Activated effector memory CD4-positive, alpha-beta T cell treated with Interleukin-2 at 50 U/mL for 16 hours (primary cell): ENCODE measurements at regions not wholly inside any gene's neighbourhood (a gene's known extent, or its start where the extent isn't known, plus 50 kb on each side); places are given as distances from the start of the nearest gene placed in this dataset.
"Not testable (repeated sequence)": the region's sequence is repeated elsewhere in the genome, so short reads cannot be mapped to it uniquely, and the experiment has no call there.

ENCODE experiments used
- DNase-seq: peaks from one replicate; pipeline ENCODE4 v3.0.0-alpha.2; 2020

DNA sequence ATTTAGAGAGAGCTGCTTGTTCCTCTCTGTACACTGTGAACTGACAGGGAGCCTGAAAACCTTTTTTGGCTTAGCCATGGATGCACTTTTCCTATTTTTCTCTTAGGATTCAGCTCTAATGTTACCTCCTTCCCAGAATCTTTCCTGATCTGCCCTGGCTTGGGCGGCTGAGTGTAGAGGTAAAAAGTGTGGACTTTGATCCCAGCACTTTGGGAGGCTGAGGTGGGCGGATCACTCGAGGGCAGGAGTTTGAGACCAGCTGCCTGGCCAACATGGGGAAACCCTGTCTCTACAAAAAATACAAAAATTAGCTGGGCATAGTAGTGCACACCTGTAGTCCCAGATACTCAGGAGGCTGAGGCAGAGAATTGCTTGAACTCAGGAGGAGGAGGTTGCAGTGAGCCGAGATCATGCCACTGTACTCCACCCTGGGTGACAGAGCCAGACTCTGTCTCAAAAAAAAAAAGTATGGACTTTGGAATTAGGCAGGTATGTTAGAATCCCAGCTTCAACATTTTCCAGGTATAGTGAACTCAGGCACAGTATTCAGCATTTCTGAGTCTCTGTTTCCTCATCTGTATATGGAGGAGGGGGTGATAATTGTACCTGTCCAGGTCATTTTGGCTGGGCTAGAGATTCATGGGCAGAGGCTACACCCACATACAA, 212.5 kb upstream of the EEF2KMT start:
- DNase-seq: no peak

GRCh38 chr16:5305023-5305422, 207.4 kb upstream of the EEF2KMT start:
- no peak for DNase-seq

DNA sequence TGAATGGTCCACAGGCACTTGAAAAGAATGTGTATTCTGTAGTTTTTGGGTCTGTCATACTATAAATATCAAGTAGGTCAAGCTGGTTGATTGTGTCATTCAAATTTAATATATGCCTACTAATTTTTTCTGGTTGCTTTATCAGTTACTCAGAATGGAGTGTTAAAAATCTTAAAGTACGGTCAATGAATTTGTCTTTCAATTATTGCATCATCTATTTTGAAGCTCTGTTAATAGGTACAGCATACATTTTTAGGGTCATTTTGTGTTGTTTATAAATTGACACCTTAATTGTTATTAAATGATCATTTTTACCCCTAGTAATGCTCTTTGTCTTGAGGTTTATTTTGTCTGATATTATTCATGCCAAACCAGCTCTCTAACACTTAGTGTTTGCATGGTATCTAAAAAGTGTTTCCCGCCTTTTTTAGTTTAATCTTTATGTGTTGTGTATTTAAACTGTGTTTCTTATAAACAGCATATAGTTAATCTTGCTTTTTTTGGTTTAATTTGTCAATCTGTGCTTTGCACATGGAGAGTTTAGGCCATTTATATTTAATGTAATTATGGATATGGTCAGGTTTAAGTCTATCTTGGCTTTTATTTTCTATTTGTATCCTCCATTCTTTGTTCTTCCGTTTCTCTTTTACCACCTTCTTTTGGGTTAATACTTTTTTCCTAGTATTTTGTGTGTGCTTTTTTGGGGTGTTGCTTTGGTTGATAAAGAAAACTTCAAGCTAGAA, 204.9 kb upstream of the EEF2KMT start:
- no peak for DNase-seq

GRCh38 chr16:5298202-5298601, 200.6 kb upstream of the EEF2KMT start:
- DNase-seq: no peak

GRCh38 chr16:5296176-5296575, 198.6 kb upstream of the EEF2KMT start:
- no peak for DNase-seq

DNA sequence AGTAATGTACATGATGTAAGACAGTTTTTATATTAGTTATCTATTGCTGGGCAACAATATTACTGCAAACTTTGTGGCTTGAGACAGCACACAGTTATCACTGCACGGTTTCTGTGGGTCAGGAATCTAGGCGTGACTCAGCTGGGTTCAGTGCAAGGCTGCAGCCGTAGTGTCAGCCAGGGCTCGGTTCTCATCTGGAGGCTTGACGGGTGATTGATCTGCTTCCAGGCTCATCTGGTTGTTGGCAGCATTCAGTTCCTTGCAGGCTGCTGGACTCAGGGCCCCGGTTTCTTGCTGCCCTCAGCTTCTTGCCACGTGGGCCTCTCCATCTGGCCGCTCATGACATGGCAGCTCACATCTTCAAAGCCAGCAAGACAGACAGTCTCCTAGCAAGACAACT, 197.7 kb upstream of the EEF2KMT start:
- DNase-seq: not testable (repeated sequence)

DNA sequence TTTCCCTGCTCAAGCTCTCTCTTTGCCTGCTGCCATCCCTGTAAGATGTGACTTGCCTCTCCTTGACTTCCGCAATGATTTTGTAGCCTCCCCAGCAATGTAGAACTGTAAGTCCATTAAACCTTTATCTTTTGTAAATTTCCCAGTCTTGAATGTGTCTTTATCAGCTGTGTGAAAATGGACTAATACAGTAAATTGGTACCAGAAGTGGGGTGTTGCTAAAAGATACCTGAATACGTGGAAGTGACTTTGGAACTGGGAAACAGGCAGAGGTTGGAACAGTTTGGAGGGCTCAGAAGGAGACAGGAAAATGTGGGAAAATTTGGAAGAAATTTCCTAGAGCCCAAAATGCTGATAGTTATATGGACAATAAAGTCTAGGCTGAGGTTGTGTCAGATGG, 184.6 kb upstream of the EEF2KMT start:
- not testable (repeated sequence) for DNase-seq

- no peak for DNase-seq
These were observed 159.9 kb upstream of the EEF2KMT start for GRCh38 chr16:5257462-5257861.

DNA sequence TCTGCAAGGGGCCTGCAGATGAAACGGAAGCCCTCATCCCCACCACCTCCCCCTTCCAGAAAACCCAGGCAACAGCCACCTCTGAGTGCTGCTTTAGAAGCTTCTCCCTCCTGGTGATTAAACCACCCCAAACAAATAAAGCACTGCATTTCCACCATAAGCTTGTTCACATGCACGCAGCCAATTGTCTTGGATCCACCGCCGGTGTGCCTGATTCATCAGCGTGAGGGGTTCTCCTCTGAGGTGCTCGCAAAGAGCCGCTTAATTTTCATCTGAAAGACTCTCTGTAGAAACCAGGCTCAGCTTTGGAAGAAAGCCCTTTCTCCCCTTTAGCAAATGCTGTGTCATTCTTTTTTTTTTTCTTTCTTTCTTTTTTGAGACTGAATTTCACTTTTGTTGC, 155.2 kb upstream of the EEF2KMT start:
- no peak for DNase-seq

DNA sequence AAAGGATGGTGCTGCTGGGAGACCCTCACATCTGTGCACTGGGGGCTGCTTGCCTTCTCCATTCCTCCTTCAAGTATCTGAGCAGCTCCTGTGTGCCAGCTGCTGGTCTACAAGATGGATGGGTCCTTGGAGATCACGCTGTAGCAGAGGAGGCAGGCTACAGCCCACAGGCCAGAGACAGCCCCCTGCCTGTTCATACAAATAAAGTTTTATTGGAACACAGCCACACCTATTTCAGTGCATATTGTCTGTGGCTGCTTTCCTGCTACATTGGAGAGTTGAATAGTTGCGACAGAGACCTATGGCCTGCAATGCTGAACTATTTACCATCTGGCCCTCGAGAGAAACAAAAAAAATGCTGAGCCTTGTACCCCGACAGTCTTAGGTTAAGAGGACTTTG, 149.8 kb upstream of the EEF2KMT start:
- not testable (repeated sequence) for DNase-seq

- not testable (repeated sequence) for DNase-seq
These were observed 142.7 kb upstream of the EEF2KMT start for GRCh38 chr16:5240278-5240626.

DNA sequence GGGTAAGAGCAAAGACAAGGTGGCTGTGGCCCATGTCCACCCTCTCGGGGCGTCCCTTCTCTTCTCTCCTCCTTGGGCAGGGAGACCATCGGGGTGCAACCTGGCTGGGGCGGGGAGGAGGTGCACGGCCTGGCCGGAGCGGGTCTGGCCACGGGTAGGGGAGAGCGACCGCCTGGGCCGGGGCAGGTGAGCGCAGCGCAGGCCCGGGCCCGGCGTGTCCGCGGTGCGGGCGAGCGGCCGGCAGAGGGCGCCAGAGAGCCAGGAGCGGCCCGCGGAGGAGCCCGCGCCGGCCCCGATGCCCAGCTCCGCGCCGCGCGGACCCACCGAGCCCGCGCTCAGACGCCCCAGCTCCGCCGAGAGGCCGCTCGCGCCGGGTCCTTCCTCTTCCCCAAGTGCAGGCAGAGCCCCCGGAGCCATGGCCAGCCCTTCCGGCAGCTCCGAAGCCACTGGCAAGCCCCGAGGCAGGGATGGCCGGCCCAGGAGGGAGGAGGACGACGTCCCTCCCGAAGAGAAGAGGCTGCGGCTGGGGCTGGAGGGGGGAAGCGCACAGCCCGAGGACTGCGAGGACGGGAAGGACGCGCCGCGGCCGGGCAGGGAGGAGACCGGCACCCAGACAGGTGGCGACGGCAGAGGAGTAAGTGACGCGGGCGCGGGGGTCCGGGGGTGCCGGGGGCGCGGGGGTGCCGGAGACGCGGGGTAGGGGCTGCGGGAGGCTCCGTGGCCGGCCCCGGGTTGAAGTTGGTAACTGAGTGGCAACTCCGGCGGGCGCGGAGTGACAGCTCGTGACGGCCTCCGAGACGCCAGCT, 142.1 kb upstream of the EEF2KMT start:
- DNase-seq: peak; percentile 29

- no peak for DNase-seq
These were observed 137.5 kb upstream of the EEF2KMT start for GRCh38 chr16:5235119-5235518.

DNA sequence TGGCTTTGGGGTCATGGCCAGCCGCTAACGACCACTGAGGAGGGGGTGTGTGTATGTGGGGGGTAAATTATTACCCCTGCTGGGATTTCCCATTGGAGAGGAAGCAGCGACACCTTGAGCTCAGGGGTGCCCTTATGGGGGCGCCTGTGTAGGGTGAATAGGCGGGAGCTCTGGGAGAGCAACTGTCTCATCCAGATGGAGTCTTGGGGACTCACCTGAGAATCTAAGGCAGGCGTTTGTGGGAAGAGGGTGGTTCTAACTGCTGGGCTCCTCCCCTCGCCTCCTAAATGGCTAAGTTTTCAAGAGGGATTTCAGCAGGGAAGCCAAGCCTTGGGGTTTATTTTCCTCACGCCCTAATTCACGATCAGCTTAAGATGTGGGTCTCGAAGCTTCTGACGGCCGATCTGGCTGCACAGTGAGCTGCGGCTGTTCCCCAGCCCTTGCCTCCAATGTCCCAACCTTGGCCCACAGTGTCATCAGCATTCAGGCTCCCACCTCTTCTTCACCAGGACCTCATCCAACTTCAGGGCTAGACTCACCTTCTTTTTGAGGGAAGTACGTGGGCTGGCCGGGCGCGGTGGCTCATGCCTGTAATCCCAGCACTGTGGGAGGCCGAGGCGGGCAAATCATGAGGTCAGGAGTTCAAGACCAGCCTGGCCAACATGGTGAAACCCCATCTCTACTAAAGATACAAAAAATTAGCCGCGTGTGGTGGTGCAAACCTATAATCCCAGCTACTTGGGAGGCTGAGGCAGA, 136.9 kb upstream of the EEF2KMT start:
- DNase-seq: no peak

DNA sequence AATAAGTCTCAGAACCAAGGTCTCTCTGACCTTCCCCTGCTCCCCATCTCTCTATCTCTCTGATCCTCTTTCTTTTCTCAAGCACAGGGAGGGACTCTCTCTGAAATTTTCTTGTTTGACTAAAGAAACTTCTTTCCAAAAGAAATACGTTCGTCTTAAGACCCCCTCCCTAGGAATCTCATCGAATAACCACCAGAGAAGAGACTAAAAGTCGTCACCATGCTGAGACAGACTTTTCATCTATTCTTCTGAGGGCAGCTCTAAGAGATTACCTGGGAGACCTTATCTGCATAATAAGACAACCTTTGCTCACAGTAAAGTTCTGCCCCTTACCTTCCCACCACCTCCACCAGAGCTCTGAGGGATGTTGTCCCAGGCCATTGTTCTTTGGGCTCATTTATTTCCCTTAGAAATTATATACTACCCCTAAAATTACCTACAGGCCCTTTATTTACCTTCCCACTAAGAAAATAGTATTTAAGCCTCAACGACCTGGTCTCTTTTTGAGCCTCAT, 133.7 kb upstream of the EEF2KMT start:
- no peak for DNase-seq

DNA sequence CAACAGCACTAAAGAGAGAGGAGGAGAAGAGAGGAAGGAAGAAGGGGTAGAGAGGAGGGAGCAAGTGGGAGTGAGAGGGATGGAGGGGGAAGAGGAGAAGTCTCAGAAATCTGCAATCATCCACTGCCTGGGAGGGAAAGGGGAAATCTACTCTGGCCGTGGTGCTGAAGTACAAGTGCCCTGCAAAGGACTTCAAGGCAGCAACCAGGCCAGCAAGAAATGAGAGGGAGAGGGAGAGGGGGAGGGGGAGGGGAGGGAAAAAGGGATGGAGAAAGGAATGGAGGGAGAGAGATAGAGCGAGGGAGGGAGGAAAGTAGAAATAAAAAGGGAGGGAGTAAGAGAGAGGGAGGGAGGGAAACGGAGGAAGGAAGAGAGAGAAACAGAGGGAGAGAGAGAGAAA, 130.8 kb upstream of the EEF2KMT start:
- no peak for DNase-seq

- DNase-seq: no peak
These were observed 128.5 kb upstream of the EEF2KMT start for GRCh38 chr16:5225931-5226655.

DNA sequence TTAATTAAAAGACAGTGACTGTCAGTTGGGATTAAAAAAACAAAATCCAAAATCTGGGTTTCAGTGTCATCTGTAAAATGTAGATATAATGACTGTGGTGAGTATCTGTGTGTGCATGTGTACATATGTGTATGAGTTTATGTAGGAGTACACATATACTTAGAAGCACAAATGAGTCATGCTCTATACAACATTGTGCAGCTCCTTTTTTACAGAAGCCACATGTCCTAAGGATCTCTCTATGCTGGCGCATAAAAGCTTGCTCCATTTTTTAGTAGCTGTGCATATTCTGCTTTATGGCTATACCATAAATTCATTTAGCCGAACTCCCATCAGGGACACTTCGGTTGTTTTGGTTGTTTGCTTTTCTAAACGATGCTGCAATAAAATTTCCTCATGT, 125.2 kb upstream of the EEF2KMT start:
- DNase-seq: no peak

DNA sequence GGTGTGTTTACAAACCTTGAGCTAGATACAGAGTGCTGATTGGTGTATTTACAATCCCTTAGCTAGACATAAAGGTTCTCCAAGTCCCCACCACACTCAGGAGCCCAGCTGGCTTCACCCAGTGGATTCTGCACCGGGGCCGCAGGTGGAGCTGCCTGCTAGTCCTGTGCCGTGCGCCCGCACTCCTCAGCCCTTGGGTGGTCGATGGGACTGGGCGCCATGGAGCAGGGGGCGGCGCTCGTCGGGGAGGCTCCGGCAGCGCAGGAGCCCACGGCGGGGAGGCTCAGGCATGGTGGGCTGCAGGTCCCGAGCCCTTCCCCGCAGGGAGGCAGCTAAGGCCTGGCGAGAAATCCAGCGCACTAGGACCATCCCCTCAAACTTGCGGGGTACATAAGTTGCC, 124.2 kb upstream of the EEF2KMT start:
- DNase-seq: not testable (repeated sequence)

DNA sequence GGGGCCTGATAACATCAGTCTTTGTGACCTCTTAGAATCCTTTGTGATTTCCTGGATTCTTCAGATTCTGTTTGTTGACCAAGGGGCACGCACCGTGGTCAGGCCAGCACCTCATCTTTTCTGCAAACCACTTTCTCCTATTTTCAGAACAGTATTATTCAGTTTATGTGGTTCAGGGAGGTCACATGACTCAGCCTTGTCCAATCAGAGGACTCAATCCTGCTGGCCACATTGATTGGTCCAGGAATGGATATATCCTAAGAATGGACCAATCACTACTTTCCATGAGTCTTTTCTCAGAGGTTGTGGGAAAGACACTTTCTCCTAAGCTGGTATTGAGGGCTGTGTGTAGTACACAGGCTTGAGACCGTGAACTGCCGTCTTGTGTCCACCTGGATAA, 123.1 kb upstream of the EEF2KMT start:
- DNase-seq: no peak

DNA sequence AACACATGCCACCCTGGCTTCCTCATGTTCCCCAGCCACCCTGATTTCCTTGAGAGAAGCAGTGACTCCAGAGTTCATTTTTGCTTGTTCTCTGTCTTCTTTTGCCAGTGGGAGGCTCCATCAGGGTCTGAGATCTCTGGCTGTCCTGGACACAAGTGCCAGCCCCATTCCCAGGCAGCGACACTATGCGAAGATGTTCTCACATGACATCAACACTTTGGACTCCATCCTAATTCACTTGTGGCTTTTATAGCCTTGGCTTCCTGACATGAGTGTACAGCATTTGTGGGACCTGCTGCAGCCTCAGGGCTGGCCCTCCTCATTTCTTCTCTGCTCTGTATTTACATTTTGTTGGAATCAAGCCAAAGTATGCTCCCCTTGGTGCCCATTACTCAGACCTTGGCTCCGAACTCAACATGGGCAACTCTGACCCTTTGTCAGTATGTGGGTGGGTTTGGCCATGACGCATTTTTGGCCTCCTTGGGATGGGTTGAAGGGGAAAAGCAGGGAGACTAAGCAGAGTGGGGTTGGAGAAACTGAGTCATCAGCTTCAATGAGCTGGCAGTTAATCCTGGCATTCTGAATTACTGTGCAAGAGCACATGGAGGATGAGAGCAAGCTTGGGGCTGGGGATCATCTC, 119.0 kb upstream of the EEF2KMT start:
- no peak for DNase-seq

DNA sequence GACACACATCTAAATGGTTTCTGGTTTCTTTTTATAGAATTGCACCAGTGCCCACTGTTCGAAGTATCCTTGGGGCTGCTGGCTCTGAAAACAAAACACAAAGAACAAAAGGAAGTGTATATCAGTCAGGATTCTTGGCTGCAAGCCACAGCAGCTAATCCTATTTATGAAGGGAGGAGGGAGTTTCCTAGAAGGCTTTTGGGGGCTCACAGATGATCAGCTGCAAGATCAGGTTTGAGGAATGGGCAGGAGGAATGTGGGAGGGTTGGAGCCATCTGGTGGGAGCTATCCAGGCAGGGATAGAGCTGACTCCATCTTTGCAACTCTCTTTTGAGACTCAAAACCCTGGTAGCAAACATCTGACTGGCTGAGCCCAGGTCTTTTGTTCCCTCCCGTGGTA, 118.3 kb upstream of the EEF2KMT start:
- no peak for DNase-seq
